Stimulated activated CD4-positive, alpha-beta T cell treated with anti-CD3 and anti-CD28 coated beads, Interleukin-12 subunit alpha, Interleukin-12 subunit beta, amount 100 ng/mL, for 48 hours (primary cell): ENCODE measurements at regions not wholly inside any gene's neighbourhood (a gene's known extent, or its start where the extent isn't known, plus 50 kb on each side); places are given as distances from the start of the nearest gene placed in this dataset.

Source experiments
- DNase-seq, 3 donors: peaks; one replicate each; pipeline ENCODE4 v3.0.0-alpha.2; 2020; ENCODE audit warnings: low read depth in 2 of 3, low spot score in 1 of 3

DNA sequence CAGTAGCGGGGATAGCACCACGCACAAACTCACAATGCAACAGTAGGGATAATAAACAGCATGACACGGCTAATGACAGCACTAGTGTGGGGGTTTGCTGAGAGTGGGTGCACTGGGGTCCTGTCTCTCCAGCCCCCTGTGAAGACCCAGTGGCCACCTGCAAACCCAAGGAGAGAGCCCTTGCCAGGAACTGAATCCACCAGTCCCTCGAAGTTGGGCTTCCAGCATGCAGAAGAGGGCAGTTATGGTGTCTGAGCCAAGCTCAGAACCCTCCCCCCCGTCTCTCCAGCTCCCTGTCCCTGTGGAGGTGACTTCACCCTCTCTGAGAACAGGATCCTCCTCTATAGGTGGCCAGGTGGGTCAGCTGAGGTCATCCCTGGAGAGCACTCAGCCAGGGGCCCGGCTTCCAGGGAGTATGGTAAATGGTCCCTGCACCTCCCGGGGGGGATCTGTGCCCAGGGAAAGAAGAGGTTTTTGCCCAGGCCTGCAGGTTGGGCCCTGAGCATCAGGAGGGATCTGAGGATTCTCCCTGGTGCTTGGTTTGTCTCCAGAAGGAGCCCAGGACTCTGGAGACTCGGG lies 86.3 kb upstream of the PRR5 start:
- DNase-seq = no peak

DNA sequence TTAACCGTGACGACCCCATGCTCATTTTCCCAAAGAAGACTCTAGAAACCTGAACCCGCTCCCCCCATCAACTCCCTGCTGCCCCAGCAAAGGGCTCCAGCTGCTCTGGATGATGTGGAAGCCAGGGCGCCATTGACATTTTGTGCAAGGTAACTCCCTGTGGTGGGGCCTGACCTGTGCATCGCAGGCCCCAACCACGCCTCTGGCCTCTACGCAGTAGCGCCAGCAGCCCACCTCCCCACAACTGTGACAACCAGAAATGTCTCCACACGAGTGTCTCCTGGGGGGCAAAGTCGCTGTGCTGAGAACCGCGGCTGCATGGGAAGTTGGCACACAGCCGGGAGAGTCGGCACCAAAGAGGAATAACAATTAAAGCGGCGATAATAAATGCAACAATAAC lies 86.9 kb upstream of the PRR5 start:
- DNase-seq = no peak

DNA sequence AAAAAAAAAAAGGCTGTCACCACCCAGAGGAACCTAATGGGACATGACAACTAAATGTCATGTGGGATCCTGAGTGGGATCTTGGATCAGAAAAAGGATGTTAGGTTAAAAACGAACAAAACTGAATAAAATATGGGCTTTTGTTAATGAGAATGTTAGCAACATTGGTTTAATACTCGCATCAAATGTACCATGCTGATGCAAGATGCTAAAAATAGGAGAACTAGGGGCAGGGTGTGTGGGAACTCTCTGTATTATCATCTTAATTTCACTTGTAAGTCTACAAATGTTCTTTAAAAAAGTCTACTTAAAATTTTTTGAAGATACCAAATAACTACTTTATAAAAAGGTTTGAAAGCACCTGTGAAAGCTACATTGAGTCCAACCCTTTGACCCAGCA lies 88.8 kb upstream of the PRR5 start:
- no peak for DNase-seq

DNA sequence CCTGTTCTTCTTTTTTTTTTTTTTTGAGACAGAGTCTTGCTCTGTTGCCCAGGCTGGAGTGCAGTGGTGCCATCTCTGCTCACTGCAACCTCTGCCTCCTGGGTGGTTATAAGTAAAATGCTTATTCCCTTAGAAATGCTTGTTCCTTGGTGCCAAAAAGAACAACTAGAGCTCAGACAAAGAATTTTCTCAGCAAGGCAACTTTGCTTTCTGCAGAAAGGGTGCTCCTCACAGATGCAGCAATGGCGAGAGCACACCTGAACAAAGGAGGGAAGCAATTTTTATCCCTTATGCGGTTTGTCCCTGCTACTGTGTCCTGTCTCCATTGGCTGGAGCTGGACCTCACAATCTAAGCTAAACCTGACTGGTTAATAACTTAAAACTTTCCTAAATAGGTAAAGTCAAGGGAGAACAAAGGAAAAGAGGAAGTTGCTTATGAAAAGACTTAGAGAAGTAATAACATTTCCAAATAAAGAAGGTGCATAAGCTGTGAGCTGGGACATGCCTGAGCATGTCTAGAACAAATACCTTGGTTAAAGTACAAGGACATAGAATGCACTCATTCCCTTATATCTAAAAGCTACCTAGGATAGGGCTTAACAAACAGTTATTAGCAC lies 90.0 kb upstream of the PRR5 start:
- DNase-seq = no peak

DNA sequence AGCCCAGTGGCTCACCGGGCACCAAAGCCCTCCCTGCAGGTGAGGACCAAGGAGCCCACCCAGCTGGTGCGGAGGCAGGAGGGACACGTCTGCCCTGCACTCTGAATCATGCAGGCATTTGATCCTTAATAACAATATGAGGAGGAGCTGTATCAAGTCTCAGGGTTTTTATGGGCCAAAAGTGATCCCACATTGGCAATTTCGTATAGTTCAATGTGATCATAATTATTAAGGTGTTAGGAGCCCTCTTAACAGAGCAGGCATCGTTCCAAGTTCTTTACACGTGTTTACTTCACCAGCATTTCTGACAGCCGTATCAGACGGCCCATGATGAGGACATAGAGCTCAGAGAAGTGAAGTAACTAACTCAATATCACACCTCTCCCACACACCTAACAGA lies 91.9 kb upstream of the PRR5 start:
- no peak for DNase-seq

DNA sequence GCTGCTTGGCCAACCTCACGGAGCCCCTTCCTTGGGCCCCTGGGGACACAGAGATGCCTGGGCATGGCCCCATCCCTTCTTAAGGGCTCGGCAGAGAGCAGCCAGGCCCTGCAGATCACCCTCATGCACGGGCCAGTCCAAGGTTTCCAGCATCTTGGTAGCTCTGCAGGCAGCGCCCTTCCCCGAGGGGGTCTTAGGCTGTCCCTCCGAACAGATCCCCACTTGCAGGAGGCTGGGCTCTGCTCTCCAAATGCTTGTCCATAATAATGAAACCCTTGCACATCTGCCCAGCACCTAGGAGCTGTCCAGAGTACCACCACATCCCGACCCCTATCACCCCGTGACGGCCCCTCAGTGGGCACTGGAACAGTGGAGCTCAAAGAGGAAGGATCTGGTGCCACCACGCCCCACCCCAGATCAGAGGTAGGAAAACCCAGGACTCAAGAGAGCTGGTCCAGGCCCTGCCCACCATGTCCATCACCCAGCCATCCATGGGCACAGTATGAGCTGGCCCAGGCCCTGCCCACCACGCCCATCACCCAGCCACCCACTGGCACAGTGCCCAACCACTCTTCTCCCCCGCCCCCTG lies 92.5 kb upstream of the PRR5 start:
- no peak for DNase-seq

DNA sequence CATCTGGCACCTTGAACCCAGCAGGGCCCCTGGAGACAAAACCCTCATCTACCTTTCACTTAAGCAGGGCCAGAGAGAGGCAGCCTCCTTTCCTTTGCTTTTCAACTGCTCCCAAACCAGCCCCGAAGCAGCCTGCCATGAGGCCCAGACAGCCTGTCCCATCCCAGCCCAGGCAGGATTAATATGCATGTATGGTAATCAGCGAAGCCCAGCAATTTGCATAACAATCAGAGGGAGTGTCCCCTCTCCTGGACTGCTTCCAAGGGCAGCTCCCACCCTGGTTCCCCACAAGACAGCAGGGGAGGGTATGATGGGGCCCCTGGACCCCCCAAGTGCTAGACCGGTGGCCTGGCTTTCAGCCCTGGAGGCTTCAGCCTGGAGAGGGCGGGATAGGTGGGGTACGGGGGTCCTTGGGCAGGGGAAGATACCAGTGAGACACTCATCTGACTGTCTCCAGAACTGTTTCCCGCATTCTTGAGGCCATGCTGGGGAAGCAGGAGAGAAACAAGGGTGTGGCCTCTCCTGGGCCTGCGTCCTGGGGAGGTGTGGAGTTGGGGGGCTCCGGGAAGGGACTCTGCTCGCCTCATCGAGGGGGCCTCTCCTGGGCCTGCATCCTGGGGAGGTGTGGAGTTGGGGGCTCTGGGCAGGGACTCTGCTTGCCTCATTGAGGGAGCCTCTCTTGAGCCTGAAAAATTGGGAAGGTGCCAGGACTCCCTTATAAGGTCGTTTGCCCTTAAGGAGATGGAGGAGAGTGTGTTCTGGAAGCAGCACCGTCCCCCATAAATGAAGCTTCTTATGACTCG lies 93.2 kb upstream of the PRR5 start:
- DNase-seq = no peak

DNA sequence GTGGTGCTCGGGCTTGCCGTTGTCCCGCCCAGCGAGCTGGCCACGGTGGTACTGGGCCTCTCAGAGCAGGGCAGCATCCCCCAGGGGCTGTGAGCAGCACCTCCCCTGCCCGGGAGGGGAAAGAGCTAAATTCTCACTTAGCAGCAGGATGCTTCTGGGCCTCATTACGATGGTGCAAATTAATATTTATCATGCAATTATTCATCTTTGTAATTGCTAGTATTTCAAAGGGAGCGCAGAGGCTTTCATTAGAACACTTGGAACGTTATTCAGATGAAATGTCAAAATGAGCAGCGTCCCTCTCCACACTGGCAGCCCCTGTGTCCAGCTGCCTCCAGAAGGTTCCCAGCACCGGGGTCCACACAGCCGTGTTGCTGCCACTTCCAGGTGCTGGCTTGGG lies 95.9 kb upstream of the PRR5 start:
- no peak for DNase-seq

DNA sequence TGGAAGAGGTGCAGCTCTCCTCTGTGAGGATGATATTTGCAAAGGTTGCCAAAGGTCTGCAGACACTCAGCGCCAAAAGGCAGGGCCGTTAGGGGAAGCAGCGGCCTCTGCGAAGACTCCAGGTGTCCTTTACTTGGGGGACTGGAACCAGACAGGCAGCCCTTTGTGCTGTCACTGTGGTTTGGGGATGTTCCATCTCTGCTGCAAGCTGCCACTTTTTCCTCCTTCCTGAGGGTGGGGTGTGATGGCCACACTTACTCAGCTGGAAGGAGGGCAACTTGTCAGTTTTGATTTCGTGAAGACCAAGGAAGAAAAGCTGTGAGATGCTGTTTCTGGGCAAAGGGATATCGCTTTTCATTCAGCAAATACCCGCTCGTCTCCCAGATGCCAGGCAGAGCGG lies 96.5 kb upstream of the PRR5 start:
- no peak for DNase-seq

DNA sequence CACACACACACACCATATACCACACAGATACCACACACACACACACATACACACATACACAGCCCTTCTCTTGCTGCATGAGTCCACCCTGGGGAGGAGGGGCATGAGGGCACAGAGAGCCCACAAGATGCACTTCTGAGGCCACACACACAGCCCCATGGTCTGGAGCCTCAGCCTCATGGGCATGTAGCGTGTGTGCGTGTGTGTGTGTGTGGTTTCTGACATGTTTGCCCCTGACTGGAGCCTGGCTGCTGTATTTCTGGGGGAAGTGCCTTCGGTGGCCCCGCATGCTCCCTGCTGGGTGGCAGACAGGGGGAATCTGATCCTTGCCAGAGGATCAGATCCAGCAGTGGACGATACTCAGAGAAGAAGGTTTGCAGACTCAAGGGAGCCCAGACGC lies 97.0 kb upstream of the PRR5 start:
- DNase-seq = no peak

DNA sequence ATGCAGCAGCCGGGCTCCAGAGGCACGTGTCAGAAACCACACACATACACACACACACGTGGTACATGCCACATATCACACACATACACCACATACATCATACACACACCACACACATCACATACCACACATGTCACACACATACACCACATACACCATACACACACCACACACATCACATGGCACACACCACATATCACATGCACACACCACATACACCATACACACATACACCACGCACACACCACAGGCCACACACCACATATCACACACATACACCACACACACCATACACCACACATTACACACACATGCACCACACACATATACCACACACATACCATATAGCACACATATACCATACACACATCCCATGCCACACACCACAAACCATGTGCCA lies 97.5 kb upstream of the PRR5 start:
- DNase-seq = no peak

DNA sequence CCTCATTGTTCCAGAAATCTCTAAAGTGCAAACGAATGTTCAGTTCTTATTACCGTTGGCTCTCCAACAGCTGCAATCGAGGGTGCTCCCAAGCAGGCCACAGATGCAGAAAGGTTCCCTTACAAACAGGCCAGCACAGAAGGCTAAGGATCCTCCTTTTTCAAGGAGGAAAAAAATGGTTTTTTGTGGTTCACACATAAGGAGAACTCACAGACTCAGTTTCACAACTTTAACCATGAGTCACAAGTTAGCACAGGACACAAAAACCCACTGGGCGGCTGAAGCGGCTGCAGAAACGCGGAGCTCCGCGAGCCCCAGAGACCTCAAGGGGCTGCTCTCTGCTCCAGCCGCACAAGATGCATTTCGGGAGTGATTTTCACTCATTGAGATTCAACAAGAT lies 98.2 kb upstream of the PRR5 start:
- no peak for DNase-seq

DNA sequence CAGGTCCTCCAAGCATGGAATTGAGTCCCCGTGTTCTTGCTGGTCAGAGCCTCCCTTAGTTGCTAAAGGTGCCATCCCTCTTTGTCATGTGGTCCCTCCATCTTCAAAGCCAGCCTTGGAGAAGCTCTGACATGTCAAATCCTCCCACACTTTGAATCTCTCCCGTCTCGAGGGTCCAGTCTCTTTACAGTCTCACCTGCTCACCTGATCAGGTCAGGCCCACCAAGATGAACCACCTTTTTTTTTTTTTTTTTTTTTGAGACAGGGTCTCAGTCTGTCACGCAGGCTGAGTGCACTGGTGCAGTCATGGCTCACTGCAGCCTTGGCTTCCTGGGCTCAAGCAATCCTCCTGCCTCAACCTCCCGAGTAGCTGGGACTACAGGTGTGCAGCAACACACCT lies 100.3 kb upstream of the PRR5 start:
- DNase-seq = no peak

DNA sequence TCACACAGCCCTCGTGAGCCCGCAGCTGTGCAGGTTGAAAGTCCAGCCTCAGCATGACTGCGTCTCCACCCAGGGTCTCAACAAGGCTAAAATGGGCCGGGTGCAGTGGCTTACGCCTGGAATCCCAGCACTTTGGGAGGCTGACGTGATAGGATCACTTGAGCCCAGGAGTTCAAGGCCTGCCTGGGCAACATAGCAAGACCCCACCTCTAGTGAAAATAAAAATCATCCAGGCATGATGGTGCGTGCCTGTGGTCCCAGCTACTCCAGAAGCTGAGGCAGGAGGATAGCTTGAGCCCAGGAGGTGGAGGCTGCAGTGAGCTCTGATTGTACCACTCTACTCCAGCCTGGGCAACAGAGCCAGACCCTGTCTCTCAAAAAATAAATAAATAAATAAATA lies 100.8 kb upstream of the PRR5 start:
- no peak for DNase-seq

DNA sequence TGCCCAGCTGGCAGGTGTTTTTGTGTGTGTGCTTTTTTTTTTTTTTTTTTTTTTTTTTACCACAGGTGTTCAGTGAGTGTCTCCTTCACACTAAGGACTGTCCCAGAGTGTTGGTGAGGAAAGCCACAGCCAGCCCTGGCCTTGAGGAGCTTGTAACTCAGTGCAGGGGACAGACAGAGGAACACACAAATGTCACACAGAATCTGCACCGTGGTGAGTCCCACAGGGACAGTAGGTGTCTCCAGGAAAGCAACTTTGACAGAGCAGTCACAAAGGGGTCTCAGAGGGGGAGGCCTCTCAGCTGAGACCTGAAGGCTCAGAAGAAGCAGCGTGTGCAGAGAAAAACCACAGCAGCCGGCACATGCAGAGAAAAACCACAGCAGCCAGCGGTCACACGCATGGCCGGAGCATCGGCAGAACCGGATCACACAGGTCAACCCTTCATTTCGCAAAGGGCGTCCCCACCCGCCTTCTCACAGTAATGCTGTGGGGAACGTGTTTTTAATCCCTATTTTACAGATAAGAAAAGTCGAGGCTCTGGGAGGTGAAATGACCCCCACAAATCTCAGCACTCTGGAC lies 101.7 kb upstream of the PRR5 start:
- no peak for DNase-seq

DNA sequence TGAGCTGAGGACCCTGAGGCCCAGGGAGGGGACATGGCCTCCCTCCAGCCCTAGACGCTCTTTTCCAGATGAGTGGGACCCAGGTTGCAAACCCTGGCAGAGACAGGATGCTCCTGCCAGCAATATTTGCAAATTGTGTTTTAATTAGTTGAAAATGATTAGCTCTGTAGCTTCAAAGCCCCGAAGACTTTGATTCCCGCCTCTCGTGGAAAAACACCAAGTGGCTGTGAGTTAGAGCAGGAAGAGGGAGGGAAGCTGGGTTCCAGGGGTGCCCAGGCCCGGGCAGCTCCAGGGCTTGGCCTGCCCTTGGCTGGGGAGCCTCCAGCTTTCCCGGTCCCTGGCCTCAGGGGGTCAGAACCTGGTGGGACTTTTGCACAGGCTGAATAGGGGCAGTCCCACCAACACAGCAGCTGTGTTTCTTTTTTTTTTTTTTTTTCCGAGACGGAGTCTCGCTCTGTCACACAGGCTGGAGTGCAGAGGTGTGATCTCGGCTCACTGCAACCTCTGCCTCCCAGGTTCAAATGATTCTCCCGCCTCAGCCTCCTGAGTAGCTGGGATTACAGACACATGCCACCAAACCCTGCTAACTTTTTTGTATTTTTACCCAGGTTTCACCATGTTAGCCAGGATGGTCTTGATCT lies 101.6 kb upstream of the RTL6 start:
- DNase-seq = no peak

DNA sequence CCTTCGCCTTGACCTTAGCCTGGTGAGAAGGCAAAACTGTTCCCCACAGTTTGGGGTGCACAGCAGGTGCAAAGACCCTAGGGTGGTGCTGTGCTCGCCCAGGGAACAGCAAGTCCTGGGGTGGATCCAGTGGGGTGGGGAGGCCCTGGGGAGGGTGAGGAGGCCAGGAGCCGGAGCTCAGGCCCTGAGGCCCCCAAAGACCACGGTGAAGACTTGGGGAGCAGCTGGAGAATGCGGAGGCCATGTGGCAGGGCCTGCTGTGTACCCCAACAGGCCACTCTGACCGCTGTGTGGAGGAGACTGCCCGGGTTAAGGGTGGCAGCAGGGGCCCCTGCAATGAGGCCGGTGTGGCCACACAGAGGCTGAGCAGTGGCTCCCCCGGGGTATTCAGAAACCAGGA lies 101.1 kb upstream of the RTL6 start:
- DNase-seq = no peak

DNA sequence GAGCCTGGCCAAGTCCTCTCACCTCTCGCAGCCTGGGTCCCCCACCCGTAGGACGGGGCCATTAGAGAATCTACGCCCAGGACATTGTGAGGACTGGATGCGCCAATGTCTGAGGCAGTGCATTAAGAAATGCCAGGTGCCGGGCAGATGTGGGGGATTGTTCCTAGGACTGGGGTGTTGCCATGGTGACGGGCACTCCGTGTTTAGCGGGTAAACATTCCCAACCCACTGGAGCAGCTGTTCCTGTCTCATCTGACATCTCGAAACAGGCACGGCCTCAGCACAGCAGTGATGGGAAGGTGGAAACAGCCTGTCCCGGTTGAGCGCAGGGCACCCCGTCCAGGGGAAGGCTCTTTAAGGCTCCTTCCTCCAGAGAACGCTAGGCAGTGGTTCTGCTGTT lies 99.6 kb upstream of the RTL6 start:
- no peak for DNase-seq

DNA sequence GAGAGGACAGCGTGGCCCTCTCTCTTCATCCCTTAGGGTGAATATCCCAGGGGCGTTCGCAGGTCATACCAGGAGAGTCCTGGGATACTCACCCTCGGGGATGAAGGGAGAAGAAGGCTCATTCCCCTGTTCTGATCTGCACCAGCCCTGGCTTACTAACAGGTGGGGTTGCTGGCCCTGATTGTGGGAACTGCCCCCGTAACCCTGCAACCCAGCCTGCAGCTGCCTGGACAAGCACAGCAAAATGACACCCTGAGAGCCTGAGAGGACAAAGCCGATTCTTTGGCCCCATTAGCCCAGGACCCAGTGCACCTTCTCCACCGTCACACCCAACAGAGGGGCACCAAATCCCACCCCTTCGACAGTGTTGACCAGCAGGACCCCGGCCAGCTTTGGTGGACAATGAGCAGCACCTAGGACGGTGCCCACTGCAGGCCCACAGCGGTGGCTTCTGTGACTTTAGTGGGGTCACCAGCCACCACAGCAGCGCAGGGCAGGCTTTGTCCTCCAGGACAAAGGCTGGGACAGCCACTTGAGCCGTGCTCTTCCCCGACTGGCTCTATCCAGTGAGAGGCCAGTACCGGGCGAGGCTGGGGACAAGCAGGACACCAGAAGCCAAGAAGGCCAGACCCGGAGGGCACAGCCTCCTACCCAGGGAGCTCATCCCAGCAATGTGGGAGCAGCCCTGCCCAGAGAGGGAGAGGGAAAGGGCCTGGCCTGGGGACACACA lies 98.5 kb upstream of the RTL6 start:
- no peak for DNase-seq

DNA sequence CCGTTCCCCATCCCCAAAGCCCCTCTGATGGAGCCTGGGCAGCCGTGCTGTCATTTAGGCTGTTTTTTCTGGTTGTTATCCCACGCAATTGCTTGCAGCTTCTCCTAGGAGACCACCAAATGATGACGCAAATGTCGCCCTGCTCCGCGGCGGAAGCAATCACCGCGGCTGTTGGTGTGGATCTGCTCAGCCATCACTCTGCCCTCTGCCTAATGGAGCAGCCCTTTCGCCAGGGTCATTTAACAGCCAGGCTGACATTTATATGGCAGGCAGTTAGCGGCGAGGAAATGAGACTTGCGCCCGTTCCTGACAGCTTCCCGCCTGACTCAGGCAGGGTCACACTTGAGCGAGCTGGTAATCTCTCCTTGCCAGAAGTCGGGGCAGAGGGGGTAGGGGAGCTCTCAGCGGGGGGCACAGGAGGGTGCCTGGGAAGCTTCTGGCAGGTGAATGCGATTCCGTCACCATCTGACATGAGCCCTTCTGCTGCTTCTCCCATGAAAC lies 97.9 kb upstream of the RTL6 start:
- DNase-seq = no peak

DNA sequence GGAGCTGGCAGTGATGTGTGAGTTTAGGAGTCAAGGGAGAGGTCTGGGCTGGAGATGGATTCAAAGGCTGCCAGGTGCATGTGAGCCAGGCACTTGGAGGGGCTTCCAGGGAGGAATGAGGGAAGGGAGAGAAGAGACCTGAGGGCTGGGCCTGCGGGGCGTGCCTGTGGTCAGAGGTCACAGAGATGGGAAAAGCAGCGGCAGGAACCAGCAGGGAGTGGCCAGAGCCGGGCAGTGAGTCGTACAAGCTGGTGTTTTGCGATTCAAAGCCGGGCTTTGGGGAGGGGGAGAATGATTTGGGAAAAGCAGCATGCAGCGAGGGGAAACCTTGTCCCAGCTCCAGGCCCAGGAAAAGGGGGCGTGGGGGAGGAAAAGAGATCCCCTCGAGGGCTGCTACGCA lies 96.9 kb upstream of the RTL6 start:
- no peak for DNase-seq
